ENCODE measurements at regions not wholly inside any gene's neighbourhood (a gene's known extent, or its start where the extent isn't known, plus 50 kb on each side); places are given as distances from the start of the nearest gene placed in this dataset.

GRCh38 chr1:222867316-222867715, 52.5 kb downstream of the DISP1 start:
- Histone ChIP-seq H2AK5ac (ENCODE audit: low read depth, low read length) (no peak overlapping the region), H3K4me1 (ENCODE audit: control insufficient read depth, insufficient read depth, low read length) (no peaks in the 10 kb centered on the region), H2BK5ac (ENCODE audit: low read depth, low read length, poor library complexity, severe bottlenecking) (no peak overlapping the region), H2BK120ac (ENCODE audit: low read depth, low read length) (no peak overlapping the region), H3K27ac (ENCODE audit: insufficient read depth, low read length) (no peak overlapping the region), H3K27me3 (ENCODE audit: control insufficient read depth, insufficient read depth, low read length) (no peaks in the 10 kb centered on the region), H3K79me1 (ENCODE audit: low read depth in 1 of 2, low read length in 2 of 2) (no peaks in the 10 kb centered on the region; a peak in 1 of 4 replicates), H2AFZ (replicated peaks; ENCODE audit: low read length, poor library complexity) (no peak overlapping the region), H3K9me3 (ENCODE audit: control insufficient read depth, insufficient read depth, low read length) (no peaks in the 10 kb centered on the region), H3K56ac (ENCODE audit: extremely low read depth, insufficient read depth, low read length) (no peak overlapping the region), H3K4me2 (ENCODE audit: low read depth, low read length) (no peak overlapping the region), H2AK9ac (replicated peaks; ENCODE audit: low read depth, low read length, poor library complexity) (no peak overlapping the region), H3K4me3 (ENCODE audit: insufficient read depth, low read depth, low read length) (no peak overlapping the region), H4K5ac (ENCODE audit: low read depth, low read length) (no peak overlapping the region), H3K9ac (ENCODE audit: low read depth, low read length) (no peak overlapping the region), H3K36me3 (ENCODE audit: control insufficient read depth, insufficient read depth, low read length) (no peaks in the 10 kb centered on the region), H4K20me1 (ENCODE audit: insufficient read depth, low read length) (no peaks in the 10 kb centered on the region), H3K4ac (ENCODE audit: low read depth, low read length) (no peak overlapping the region), H3K18ac (ENCODE audit: low read depth, low read length) (no peak overlapping the region), H3K9me1 (ENCODE audit: insufficient read depth, low read length) (no peaks in the 10 kb centered on the region), H4K91ac (ENCODE audit: insufficient read depth, low read depth, low read length) (no peak overlapping the region), H4K8ac (ENCODE audit: low read depth in 2 of 2, low read length in 2 of 2) (no peak overlapping the region), H2BK20ac (ENCODE audit: low read depth, low read length) (no peak overlapping the region), H2BK15ac (ENCODE audit: low read depth, low read length) (no peak overlapping the region), H3K23ac (ENCODE audit: low read depth, low read length) (no peak overlapping the region), H3K14ac (replicated peaks; ENCODE audit: low read depth, low read length) (no peak overlapping the region)
- ATAC-seq (ENCODE audit: low read depth) (no peak), DNase-seq (no peak)
- no peak for TF ChIP-seq BHLHE40 (IDR thresholded peaks at IDR 0.05; ENCODE audit: low read depth, low read length)
- no peak for TF ChIP-seq CEBPB (IDR thresholded peaks at IDR 0.05; ENCODE audit: low read depth, low read length)
- TF ChIP-seq POLR2A (IDR thresholded peaks at IDR 0.05; ENCODE audit: low read depth, low read length) = no peak
- no peak for TF ChIP-seq FOS (IDR thresholded peaks at IDR 0.05; ENCODE audit: low read depth, low read length)
- no peak for TF ChIP-seq RCOR1 (IDR thresholded peaks at IDR 0.05; ENCODE audit: insufficient replicate concordance, low read length)
- no peak for TF ChIP-seq NFE2L2 (IDR thresholded peaks at IDR 0.05; ENCODE audit: low read depth, low read length)
- TF ChIP-seq MAZ (IDR thresholded peaks at IDR 0.05; ENCODE audit: borderline replicate concordance, low read depth, low read length) = no peak
- TF ChIP-seq RAD21 (IDR thresholded peaks at IDR 0.05; ENCODE audit: low read length) = no peak
- TF ChIP-seq, protein P1, sequence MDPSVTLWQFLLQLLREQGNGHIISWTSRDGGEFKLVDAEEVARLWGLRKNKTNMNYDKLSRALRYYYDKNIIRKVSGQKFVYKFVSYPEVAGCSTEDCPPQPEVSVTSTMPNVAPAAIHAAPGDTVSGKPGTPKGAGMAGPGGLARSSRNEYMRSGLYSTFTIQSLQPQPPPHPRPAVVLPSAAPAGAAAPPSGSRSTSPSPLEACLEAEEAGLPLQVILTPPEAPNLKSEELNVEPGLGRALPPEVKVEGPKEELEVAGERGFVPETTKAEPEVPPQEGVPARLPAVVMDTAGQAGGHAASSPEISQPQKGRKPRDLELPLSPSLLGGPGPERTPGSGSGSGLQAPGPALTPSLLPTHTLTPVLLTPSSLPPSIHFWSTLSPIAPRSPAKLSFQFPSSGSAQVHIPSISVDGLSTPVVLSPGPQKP (IDR thresholded peaks at IDR 0.05; ENCODE audit: borderline replicate concordance, low read depth, low read length) = no peak
- no peak for TF ChIP-seq CHD1 (IDR thresholded peaks at IDR 0.05; ENCODE audit: low read depth, low read length)
- no peak for TF ChIP-seq SMC3 (IDR thresholded peaks at IDR 0.05; ENCODE audit: low read depth, low read length)
- TF ChIP-seq, protein P2, sequence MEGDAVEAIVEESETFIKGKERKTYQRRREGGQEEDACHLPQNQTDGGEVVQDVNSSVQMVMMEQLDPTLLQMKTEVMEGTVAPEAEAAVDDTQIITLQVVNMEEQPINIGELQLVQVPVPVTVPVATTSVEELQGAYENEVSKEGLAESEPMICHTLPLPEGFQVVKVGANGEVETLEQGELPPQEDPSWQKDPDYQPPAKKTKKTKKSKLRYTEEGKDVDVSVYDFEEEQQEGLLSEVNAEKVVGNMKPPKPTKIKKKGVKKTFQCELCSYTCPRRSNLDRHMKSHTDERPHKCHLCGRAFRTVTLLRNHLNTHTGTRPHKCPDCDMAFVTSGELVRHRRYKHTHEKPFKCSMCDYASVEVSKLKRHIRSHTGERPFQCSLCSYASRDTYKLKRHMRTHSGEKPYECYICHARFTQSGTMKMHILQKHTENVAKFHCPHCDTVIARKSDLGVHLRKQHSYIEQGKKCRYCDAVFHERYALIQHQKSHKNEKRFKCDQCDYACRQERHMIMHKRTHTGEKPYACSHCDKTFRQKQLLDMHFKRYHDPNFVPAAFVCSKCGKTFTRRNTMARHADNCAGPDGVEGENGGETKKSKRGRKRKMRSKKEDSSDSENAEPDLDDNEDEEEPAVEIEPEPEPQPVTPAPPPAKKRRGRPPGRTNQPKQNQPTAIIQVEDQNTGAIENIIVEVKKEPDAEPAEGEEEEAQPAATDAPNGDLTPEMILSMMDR (conservative IDR thresholded peaks at IDR 0.05; ENCODE audit: low read depth, low read length) = no peak
- no peak for TF ChIP-seq MXI1 (IDR thresholded peaks at IDR 0.05; ENCODE audit: borderline replicate concordance, low read depth, low read length)
- TF ChIP-seq RFX5 (IDR thresholded peaks at IDR 0.05; ENCODE audit: low read depth, low read length) = no peak
- no peak for TF ChIP-seq MAFK (IDR thresholded peaks at IDR 0.05; ENCODE audit: low read depth, low read length)
- TF ChIP-seq USF2 (IDR thresholded peaks at IDR 0.05; ENCODE audit: low read depth, low read length) = no peak
- in situ Hi-C loops (cut with MboI; ENCODE audit: low sequenced_read_pairs) (no loop called here), dilution Hi-C loops (cut with HindIII; ENCODE audit: low sequenced_read_pairs, unreplicated experiment) (no loop called here), intact Hi-C loops (cut with micrococcal nuclease) (no loop called here)
- ChIA-PET CTCF (no interaction called here), POLR2A (ENCODE audit: unreplicated experiment) (no interaction called here)
- WGBS, 2 experiments (ENCODE audit: extremely low coverage in 2 of 2, insufficient read length in 1 of 2) = no CpG with 5 or more reads among the region's 1 CpG
- BruUV-seq (replicated peaks) = no TSS peak
